ENCODE measurements at regions not wholly inside any gene's neighbourhood (a gene's known extent, or its start where the extent isn't known, plus 50 kb on each side); places are given as distances from the start of the nearest gene placed in this dataset.

GRCh38 chr2:146228020-146228393 lies 1616.8 kb upstream of the ACVR2A start:
- no peak for DNase-seq (ENCODE audit: low read depth)

- DNase-seq (ENCODE audit: low read depth), result no peak
Observed at GRCh38 chr2:146227152-146228019, 1617.4 kb upstream of the ACVR2A start.

- DNase-seq (ENCODE audit: low read depth), result no peak
Observed at GRCh38 chr2:146226077-146226476, 1618.8 kb upstream of the ACVR2A start.

- DNase-seq (ENCODE audit: low read depth), result no peak
Observed at GRCh38 chr2:146221826-146222225, 1623.0 kb upstream of the ACVR2A start.

GRCh38 chr2:146220957-146221356 lies 1623.9 kb upstream of the ACVR2A start:
- no peak for DNase-seq (ENCODE audit: low read depth)

- DNase-seq (ENCODE audit: low read depth), result no peak
Observed at GRCh38 chr2:146214394-146214929, 1630.4 kb upstream of the ACVR2A start.

- no peak for DNase-seq (ENCODE audit: low read depth)
Observed at GRCh38 chr2:146213674-146214073, 1631.2 kb upstream of the ACVR2A start.

- no peak for DNase-seq (ENCODE audit: low read depth)
Observed at GRCh38 chr2:146212602-146213001, 1632.2 kb upstream of the ACVR2A start.

- DNase-seq (ENCODE audit: low read depth), result no peak
Observed at GRCh38 chr2:146209842-146210275, 1635.0 kb upstream of the ACVR2A start.

GRCh38 chr2:146207901-146208300 lies 1636.9 kb upstream of the ACVR2A start:
- no peak for DNase-seq (ENCODE audit: low read depth)

GRCh38 chr2:146207417-146207816 lies 1637.4 kb upstream of the ACVR2A start:
- no peak for DNase-seq (ENCODE audit: low read depth)

GRCh38 chr2:146203064-146203624 lies 1641.7 kb upstream of the ACVR2A start:
- no peak for DNase-seq (ENCODE audit: low read depth)

GRCh38 chr2:146193619-146194018 lies 1651.2 kb upstream of the ACVR2A start:
- DNase-seq (ENCODE audit: low read depth), result no peak

- DNase-seq (ENCODE audit: low read depth), result no peak
Observed at GRCh38 chr2:146189541-146189940, 1655.3 kb upstream of the ACVR2A start.

- no peak for DNase-seq (ENCODE audit: low read depth)
Observed at GRCh38 chr2:146173934-146174333, 1654.0 kb upstream of the ZEB2 start.

- DNase-seq (ENCODE audit: low read depth), result no peak
Observed at GRCh38 chr2:146161256-146161882, 1641.5 kb upstream of the ZEB2 start.

- no peak for DNase-seq (ENCODE audit: low read depth)
Observed at GRCh38 chr2:146158072-146158674, 1638.3 kb upstream of the ZEB2 start.

GRCh38 chr2:146147448-146148012 lies 1627.6 kb upstream of the ZEB2 start:
- no peak for DNase-seq (ENCODE audit: low read depth)

- peak; percentile 1 for DNase-seq (ENCODE audit: low read depth)
Observed at GRCh38 chr2:146143971-146144370, 1624.1 kb upstream of the ZEB2 start.

- no peak for DNase-seq (ENCODE audit: low read depth)
Observed at GRCh38 chr2:146138820-146139219, 1618.9 kb upstream of the ZEB2 start.

GRCh38 chr2:146135245-146135644 lies 1615.3 kb upstream of the ZEB2 start:
- DNase-seq (ENCODE audit: low read depth), result no peak

GRCh38 chr2:146131785-146132184 lies 1611.9 kb upstream of the ZEB2 start:
- no peak for DNase-seq (ENCODE audit: low read depth)
